ENCODE measurements at regions not wholly inside any gene's neighbourhood (a gene's known extent, or its start where the extent isn't known, plus 50 kb on each side); places are given as distances from the start of the nearest gene placed in this dataset.

- TF ChIP-seq CTCF (IDR thresholded peaks at IDR 0.05) = no peak
- TF ChIP-seq AR (CRISPR knock-in tag; IDR thresholded peaks at IDR 0.05) = no peak
- TF ChIP-seq ESRRA (CRISPR knock-in tag; IDR thresholded peaks at IDR 0.05; ENCODE audit: borderline replicate concordance) = no peak
- TF ChIP-seq CREB1 (CRISPR knock-in tag; IDR thresholded peaks at IDR 0.05) = no peak
These were observed 603.4 kb downstream of the KCNJ2 start for GRCh38 chr17:70772761-70773160.
